Left lobe of liver (tissue), 2 donors: ENCODE measurements at regions not wholly inside any gene's neighbourhood (a gene's known extent, or its start where the extent isn't known, plus 50 kb on each side); places are given as distances from the start of the nearest gene placed in this dataset.
"Not testable (repeated sequence)": the region's sequence is repeated elsewhere in the genome, so short reads cannot be mapped to it uniquely, and the experiment has no call there.

Experiments used
- ATAC-seq: fragments of 200-7000 bp; cut with Tn5 transposase; one replicate; pipeline ENCODE4 v1.9.1; 2020; ENCODE audit warnings: mild to moderate bottlenecking, moderate library complexity
- DNase-seq: peaks from one replicate; pipeline ENCODE4 v3.0.0-alpha.2; 2020; ENCODE audit warnings: low spot score
- donor health status: DM: no; HTN: no; CAD: no; lungs with moderate emphysema.
- donor health status: DM: no; HTN: yes; CAD: no.

DNA sequence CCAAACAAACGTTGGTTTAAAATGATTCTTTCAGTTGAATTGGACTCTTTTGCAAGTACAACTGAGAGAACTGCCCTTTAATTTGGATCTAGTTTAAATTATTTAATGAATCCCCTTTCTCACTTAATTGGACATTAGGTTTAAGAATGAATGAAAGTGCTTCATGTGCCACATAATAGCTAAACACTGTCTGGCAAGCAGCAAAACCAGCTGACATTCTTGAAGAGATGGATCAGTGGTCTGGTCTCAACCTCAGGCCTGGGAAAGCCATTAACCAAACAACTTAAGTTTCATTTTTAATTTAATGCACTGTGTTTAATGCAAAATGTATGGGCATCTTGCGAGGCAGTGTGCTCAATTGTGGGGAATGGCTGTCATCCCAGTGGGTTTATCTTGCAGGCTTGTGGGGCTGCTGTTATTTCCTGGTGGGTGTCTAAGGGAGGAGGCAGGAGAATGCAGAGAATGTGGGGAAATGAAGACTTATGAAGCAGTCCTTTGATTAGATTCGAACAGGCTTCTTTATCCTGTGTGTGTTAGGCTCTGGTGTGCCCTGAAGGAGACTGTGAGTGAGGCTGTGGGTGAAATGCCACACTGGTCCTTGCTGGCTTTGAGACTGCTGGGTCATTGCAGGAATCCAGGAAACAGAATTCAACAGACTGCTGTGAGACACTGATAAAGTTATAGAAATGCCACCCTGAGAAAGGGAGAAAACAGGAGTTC is 144.1 kb upstream of the PELI2 start:
- ATAC-seq, result no peak
- DNase-seq, result no peak

DNA sequence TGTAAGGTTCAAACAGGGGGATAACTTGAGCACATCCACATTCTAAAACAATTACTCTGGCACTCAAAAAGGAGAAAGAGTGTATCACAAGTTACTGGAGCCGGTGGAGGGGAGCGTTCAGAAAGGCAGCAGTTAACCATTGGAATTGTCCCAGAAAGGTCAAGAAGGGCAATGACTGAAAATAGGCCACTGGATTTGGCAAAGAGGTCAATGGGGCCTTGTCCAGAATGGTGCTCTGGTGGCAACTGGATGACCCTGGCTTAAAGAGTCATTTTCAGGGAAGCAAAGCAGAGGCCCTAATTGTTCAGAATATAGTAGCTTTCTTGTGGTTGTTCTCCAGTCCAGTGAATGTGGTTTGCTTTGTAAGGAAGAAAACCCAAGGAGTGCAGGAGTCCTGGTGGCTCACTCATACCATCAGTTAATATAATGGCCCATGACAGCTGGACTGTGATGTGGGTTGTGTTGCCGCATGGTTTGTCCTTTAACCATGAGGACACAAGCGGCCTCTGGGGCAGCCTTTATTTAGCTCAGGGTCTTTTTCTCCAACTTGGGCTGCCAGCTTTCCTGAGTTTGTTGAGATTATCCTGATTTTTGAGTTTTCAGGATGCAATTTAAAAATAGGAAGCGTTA is 142.8 kb upstream of the PELI2 start:
- DNase-seq, result no peak
- ATAC-seq, result peak; percentile 72

DNA sequence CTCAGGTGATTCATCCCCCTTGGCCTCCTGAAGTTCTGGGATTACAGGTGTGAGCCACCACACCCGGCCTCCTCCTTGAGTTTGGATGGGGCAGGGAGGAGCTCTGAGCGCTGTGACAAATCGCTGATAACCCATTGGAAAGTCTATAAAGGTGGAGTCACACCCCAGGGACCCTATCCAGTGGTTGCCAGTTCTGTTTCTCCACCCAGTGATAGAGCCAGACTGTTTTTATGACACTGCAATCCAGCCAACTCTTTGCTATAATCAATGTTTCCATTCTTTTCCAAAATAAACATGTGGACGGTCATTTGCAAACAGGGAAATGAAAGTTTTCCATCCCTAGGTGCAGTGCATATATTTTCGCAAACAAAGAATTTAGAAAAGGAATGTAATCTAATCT is 142.0 kb upstream of the PELI2 start:
- ATAC-seq (peak; percentile 42), DNase-seq (no peak)

DNA sequence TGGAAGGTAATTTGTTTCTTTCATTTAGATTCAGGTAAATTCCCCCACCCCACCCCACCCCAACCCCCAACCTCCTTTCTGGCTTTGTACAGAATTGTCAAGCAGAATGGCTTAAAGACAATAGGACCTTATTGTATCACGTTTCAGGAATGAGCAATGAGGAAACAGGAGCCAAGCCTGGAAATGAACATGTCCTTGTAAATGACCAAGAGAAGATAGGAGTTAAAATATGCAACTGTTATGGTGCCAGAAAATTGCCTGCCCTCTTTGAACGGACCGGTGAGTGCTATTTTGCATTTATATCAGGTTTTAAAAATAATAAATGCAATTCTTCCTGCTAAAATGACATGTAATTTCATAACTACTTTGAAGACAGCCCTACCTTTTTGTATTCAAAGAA is 141.6 kb upstream of the PELI2 start:
- no peak for DNase-seq

DNA sequence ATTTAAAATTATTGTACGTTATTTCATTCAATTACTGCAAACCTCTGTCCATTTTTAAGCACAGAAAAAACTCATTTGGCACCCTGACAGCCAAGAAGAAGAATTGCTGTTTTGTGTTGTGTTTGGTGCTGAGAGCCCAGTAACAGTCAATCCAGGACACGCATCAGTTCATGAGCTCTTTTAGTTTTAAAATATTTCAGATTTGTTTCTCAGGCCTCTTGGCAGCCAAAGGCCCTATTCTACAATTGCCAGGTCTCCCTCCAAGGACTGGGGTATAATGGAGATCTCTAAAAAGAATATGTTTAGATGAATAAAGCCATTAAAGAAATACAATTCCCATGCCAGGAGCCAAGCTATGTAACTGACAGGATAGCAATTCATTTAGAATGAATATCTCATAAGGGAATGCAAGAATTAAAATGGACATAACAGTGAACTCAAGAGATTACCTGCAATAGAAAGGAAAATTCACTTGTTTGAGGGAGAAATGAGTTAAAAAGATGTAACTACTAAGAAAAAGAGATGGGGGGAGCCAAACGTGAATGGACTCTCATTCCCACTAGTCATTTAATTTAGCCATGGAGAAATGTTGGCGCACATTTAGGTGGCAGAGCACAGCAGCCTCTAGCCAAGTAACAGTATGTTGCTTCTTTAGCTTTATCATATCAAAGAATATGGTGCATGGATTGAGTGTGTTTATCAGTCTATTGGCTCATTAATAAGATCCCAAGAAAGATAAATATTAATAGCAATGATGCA is 140.6 kb upstream of the PELI2 start:
- ATAC-seq (no peak), DNase-seq (no peak)

More for the DNA sequence above, 141.6 kb upstream of the PELI2 start:
- no peak for ATAC-seq

DNA sequence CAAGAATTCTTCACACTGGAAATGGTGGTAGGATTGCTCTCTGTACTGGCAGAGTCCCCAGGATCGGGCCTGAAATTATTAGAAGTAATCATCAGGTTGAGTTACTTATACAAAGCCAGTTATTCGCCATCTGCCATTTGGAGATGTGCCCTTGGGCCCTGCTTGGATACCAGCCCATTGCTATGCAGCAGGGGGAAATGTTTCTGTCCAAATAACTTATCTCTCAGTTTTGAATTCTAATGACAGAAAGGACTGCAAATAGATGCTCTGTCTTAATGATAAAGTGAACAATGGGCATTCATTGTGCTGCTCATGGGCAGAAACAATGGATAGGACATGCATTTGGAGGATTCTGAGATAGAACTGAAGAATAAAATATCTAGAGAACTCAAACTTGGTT is 139.1 kb upstream of the PELI2 start:
- ATAC-seq, result no peak
- DNase-seq, result no peak

DNA sequence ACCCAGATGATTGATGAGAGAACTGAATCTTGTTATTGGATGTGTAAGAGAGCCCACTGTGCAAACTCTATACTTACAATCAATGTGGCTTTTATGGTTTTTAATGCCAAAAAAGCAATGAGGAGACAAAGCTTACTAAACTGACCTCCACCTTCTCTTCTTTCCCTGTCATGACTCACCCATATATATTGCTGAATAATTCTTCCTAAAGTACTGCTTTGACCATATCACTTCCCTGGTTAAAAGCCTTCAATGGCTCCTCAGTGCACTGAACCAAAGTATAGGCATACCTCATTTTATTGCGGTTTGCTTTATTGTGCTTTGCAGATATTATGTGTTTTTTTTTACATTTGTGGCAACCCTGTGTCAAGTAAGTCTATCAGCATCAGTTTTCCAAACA is 138.4 kb upstream of the PELI2 start:
- no peak for ATAC-seq
- no peak for DNase-seq

DNA sequence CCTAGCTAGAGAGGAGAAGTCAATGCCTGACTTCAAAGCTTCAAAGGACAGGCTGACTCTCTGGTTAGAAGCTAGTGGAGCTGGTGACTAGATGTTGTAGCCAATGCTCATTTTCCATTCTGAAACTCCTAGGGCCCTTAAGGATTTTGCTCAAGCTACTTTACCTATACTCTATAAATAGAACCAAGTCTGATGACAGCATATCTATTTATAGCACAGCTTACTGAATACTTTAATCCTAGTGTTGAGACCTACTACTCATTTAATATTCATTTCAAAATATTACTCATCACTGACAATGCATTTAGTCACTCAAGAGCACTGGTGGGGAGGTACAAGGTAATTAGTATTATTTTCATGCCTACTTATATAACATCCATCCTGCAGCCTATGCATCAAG is 137.2 kb upstream of the PELI2 start:
- ATAC-seq (no peak), DNase-seq (no peak)

DNA sequence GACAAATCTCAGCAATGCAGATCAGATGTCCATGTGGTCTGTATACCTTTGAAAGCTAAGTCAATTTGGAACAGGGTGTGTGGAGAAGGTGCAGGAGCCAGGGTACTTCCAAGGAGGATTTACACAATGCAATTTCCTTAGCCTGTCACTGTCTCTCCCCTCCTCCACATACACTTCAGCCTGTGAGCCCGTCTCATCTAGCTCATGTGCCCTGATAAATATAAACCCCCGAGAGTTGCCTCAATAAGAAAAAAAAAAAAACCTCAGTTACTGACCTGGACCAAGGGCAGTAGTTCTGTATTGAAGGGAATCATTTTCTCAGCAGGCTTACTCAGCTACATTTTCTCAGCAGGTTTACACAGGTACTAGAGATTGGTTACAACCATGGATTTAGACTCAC is 132.1 kb upstream of the PELI2 start:
- ATAC-seq, result no peak
- DNase-seq, result no peak

DNA sequence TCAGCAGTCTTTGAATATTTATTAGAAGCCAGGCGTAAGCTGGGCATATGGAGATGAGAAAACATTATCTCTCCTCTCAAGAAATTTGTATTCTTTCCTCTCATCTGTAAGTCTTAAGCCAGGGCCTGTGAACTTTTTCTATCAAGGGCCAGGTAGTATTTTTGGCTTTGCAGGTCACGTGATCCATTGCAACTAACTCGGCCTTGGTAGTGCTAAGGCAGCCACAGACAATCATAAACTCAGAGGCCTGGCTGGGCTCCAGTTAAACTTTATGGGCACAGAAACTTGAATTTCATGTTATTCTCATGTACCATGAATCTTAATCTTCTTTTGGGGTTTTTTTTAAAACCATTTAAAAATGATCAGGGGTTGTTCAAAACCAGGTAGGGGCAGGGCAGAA is 117.4 kb upstream of the PELI2 start:
- no peak for DNase-seq

DNA sequence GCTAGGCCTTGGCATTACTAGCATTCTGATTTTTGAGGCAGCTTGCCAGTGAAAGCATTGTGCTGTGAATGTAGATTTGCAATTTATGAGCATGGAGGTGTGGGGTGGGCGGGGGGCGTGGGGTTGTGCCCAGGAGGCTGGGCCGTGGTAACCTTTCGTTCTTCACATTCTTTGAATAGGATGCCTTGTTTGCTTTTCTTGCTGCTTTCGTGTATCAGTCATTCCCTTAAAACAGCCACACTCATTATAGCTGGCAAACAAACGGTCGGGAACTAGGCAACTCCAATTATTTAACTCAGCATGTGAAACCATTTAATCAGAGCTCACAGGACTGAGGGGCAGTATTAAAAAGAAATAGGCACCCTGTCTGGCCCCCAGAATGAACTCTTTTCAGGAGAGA is 115.9 kb upstream of the PELI2 start:
- no peak for DNase-seq

More for the DNA sequence above, 117.4 kb upstream of the PELI2 start:
- no peak for ATAC-seq

DNA sequence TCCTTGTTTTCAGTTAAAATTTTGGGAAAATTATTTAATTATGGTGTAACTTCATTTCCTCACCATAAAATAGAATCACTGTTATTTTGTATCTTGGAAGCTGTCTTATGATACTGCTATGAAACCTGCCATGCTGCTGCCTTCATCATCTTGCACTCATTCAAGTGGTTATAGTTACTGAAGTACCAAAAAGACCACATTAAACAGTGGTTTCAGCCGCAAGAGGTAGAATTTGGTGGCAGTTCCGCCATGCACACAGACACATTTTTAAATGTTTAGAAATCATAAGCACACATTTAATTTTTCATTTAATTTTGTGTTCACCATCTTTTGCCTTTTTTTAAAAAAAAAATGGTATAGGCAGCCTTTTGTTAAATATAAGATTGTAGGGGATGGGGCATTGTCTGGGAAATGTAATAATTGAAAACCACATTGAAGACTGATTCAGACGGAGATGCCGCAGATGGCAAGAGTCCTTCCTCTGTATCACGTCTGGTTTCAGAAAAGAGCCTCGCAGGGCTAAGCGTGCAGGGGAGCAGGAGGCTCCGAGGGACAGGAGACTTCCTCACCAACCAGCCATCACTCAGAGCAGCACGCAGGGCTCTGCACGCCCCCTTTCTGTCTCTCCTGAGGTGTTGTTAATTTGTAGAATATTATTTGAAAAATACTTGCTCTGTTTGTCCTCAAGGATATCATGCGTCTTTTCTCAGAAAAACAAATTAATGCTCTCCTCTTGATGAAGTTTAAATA is 115.2 kb upstream of the PELI2 start:
- ATAC-seq, result no peak
- no peak for DNase-seq

More for the DNA sequence above, 115.9 kb upstream of the PELI2 start:
- ATAC-seq, result no peak

DNA sequence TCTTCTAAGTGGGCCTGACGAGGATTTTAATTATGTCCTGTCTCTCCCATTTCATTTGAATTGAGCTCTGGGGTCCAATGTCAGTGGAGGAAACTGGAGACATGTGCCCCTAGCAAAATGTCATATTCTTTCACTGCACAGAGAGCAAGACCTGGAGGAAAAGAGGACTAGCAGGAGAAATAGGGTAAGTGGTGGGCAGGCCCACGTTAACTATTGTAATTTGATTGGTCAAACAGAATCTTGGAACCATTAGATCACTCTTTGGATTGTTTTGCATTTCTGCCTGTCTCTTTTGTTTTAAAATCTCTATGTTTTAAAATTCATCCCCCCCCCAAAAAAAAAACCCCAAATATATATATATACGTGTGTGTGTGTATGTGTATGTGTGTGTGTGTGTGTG is 113.9 kb upstream of the PELI2 start:
- ATAC-seq, result no peak
- no peak for DNase-seq

DNA sequence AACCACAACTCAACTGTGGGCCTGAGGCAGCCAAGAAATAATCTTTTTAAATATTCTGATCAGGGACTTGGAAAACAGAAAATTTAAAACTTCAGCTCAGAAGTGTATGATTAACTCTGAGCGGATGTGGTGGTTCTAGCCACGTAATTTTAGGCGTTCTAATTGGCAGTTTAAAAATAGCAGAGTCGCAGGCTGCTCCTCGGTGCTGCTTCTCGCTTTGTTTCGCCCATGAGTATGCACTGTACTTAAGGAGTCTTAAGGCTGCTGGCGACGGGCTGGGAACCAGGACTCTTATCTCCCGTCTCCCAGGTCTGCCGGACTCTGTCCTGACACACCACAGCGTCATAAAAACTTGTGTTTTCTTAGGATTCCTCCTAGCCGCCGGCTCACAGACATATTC is 113.4 kb upstream of the PELI2 start:
- DNase-seq, result no peak
- ATAC-seq, result no peak

DNA sequence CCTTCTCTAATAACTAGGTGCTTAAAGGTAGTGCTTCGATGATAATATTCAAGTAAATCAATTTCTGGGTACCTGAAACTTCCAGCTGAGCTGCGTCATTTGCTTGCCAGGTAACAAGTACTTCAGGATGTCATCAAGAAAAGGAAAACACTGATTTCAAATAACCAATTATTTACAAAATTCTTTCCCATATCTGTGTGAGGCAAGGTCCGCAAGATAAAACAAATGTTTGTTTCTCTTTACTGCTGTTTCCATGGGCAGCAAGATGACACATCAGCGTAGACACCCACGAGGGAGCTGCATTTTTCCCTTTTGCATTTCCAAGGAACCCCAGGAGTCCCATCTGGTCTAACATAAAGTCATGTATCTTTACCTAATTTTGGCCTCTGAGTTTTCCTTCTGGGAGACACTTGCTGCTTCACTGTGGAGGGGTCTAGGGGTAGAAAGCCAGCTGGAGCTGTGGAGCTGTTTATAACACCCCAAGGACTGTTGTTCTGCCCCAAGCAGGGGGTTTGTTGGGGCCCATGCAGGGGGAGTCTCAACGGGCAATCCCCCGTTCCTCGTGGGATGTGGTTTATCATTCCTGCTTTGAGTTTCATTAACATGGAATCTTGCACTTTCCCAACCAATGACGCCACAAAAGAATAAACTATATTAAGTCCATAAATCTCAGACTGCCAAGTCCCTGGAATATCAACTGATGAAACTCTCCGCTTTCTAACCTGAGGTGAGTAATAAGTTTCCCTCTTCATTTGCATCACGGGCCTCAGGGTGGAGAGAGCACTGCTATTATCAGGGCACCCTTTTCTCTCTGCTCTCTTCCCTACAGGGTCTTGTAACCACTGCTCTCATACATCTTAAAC is 112.8 kb upstream of the PELI2 start:
- DNase-seq, result no peak
- ATAC-seq, result no peak

DNA sequence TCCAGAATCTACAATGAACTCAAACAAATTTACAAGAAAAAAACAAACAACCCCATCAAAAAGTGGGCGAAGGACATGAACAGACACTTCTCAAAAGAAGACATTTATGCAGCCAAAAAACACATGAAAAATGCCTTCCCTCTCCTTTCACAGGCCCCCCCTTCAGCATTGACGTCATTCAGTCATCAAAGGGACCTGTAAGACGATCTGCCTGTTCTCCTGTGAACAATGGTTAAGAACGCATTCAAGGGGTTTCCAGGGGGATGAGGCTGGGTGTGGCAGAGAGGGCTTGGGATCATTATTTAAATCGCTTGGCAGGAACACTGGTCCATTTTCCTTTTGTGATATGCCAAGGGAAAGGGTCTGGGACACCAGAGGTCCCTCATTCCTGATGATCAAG is 110.7 kb upstream of the PELI2 start:
- DNase-seq, ATAC-seq: not testable (repeated sequence)

DNA sequence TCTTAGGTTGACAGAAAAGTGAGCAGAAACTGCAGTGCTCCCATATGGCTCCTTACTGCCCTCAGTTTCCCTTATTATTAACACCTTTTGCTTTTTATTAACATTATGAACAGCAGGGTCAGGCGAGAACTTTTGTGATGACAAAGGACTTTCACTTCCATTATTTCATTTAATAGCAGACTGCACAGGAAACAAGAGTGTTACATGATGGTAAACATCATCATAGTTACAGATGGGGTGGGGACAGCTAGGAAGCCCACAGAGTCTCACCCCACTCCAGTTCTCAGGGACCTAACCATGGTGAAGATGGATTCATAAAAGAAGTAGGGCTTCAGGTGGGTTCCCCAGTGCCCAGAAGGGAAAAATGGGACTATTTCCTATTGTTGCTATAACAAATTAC is 110.1 kb upstream of the PELI2 start:
- DNase-seq (no peak), ATAC-seq (no peak)

DNA sequence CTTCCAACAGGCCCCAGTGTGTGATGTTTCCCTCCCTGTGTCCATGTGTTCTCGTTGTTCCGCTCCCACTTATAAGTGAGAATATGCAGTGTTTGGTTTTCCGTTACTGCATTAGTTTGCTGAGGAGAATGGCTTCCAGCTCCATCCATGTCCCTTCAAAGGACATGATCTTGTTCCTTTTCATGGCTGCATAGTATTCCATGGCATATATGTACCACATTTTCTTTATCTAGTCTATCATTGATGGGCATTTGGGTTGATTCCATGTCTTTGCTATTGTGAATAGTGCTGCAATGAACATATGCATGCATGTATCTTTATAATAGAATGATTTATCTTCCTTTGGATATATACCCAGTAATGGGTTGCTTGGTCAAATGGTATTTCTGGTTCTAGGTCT is 109.5 kb upstream of the PELI2 start:
- not testable (repeated sequence) for ATAC-seq, DNase-seq

DNA sequence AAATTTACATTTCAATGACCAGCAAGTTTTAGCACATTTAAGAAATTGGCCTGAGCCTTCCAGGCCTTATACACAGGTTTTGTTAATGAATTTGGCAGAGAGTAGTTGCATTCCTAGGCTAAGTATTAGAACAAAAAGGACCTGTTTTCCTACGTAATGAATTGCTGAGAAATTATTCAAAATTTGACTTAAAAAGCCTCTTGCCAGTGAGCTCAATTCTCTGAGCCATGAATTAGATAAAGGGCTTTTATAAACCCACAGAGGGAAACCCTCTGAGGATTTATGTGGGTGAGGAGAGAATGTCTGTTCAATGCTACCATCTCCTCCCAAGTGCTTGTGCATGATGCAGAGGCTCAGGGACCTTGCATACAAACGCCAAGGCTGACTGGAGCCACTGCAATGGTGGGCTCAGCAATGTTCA is 94.5 kb upstream of the PELI2 start:
- ATAC-seq (no peak), DNase-seq (no peak)

DNA sequence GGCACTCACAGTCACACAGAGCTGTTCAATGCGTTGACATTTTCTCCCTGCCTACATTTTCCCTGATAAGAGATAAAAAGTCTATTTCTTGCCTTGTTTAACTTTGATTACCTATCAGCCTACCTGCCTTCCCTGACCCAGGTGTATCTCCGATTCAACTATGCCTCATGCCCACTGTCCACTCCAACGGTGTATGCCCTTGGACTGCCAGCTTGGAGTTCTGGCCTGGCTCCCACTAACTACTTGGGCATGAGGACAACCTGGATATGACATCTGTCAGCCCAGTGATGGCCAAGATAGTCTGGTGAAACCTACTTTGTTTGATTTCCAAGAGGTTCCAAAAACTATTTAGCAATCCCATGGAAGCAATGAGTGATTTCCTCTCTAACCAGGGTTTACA is 93.0 kb upstream of the PELI2 start:
- peak; percentile 15 for ATAC-seq
- DNase-seq, result no peak
